HCT116 (cell line): ENCODE measurements at regions not wholly inside any gene's neighbourhood (a gene's known extent, or its start where the extent isn't known, plus 50 kb on each side); places are given as distances from the start of the nearest gene placed in this dataset.

Experiments
- ATAC-seq: fragments of 200-7000 bp; cut with Tn5 transposase; 2 replicates; pipeline ENCODE4 v1.9.1; 2020; ENCODE audit warnings: mild to moderate bottlenecking, moderate library complexity
- BruUV-seq: library from RNA; stranded (reverse); fragments of 400-500 nt; replicated peaks from 2 replicates; lab custom pipeline; 2021; lab: Mats Ljungman, UMichigan
- CTCF ChIA-PET: fragments of 300-600 bp; sonication (Branson Sonifier 250); formaldehyde crosslinking; loops from one replicate; lab custom pipeline; 2021; ENCODE audit warnings: antibody characterized with exemption; lab: Charles Lee
- POLR2A ChIA-PET: fragments of 300-600, 350-600 bp; sonication (Branson Sonifier 250); formaldehyde crosslinking; loops from one replicate; lab custom pipeline; 2021; ENCODE audit warnings: antibody characterized with exemption; lab: Charles Lee
- RAD21 ChIA-PET, 2 experiments: fragments of 300-600 bp; sonication (Branson Sonifier 250); formaldehyde crosslinking; loops; one replicate each; lab custom pipeline; 2023; ENCODE audit warnings: low total read pairs in 2 of 2; ENCODE audit not compliant: uncharacterized antibody in 2 of 2, unreplicated experiment in 2 of 2, low non-redundant PET in 1 of 2; lab: Charles Lee
- DNase-seq: peaks from one replicate; pipeline ENCODE4 v3.0.0-alpha.2; 2010; ENCODE audit warnings: low read depth, low spot score
- H2AFZ ChIP-seq: fragments of 200-600 bp; shearing (Covaris generic), sonication (generic); 2 replicates; pipeline ENCODE4 v1.6.1; 2017; ENCODE audit warnings: low read depth, mixed run types, mixed read lengths, antibody characterized with exemption, low read length; ENCODE audit not compliant: poor library complexity, severe bottlenecking
- H3K27ac ChIP-seq: 2 replicates; pipeline ENCODE4 v1.5.1; 2012; ENCODE audit warnings: low read depth, low read length
- H3K27me3 ChIP-seq: fragments of 200-600 bp; sonication (generic); 2 replicates; pipeline ENCODE4 v1.6.1; 2016; ENCODE audit warnings: mixed run types, low read length, mixed read lengths; ENCODE audit not compliant: insufficient read depth
- H3K36me3 ChIP-seq, 2 experiments: fragments of 200-500 bp in 1 of 2; fragments of 200-600 bp in 1 of 2; sonication (Bioruptor generic) in 1 of 2; sonication (generic) in 1 of 2; 2 replicates each; pipeline versions ENCODE4 v1.5.1 to v1.6.1; 2014 to 2016; ENCODE audit warnings: low read length in 2 of 2, inconsistent platforms in 1 of 2, mixed read lengths in 1 of 2, mixed run types in 1 of 2; ENCODE audit not compliant: insufficient read depth in 2 of 2, control insufficient read depth in 1 of 2
- H3K4me1 ChIP-seq, 2 experiments: fragments of 200-600 bp in 1 of 2; sonication (generic) in 1 of 2; 2 replicates each; pipeline versions ENCODE4 v1.5.1 to v1.6.1; 2012 to 2017; ENCODE audit warnings: low read length in 2 of 2, inconsistent platforms in 1 of 2, mild to moderate bottlenecking in 1 of 2, mixed read lengths in 1 of 2, mixed run types in 1 of 2, moderate library complexity in 1 of 2; ENCODE audit not compliant: insufficient read depth in 2 of 2, control insufficient read depth in 1 of 2
- H3K4me2 ChIP-seq: fragments of 200-600 bp; sonication (generic); 2 replicates; pipeline ENCODE4 v1.6.1; 2017; ENCODE audit warnings: mixed run types, low read length, mixed read lengths
- H3K4me3 ChIP-seq, 2 experiments: fragments of 200-600 bp in 1 of 2; sonication (generic) in 1 of 2; replicated peaks in 1 of 2; 2 replicates each; pipeline ENCODE4 v1.5.1; 2011 to 2016; ENCODE audit warnings: low read length in 2 of 2, control low read depth in 1 of 2, low read depth in 1 of 2, mild to moderate bottlenecking in 1 of 2, mixed read lengths in 1 of 2, mixed run types in 1 of 2
- H3K79me2 ChIP-seq: fragments of 200-600 bp; sonication (generic); 2 replicates; pipeline ENCODE4 v1.6.1; 2017; ENCODE audit warnings: mild to moderate bottlenecking, mixed run types, low read length, moderate library complexity, mixed read lengths; ENCODE audit not compliant: insufficient read depth
- H3K9ac ChIP-seq: fragments of 200-600 bp; sonication (generic); 2 replicates; pipeline ENCODE4 v1.6.1; 2016; ENCODE audit warnings: low read length, mixed read lengths
- H3K9me2 ChIP-seq: fragments of 200-600 bp; sonication (generic), shearing (Covaris generic); 2 replicates; pipeline ENCODE4 v1.6.1; 2017; ENCODE audit warnings: mixed run types, mild to moderate bottlenecking, moderate library complexity; ENCODE audit not compliant: insufficient read depth
- H3K9me3 ChIP-seq, 2 experiments: fragments of 200-500 bp in 1 of 2; fragments of 200-600 bp in 1 of 2; sonication (Bioruptor generic) in 1 of 2; sonication (generic) in 1 of 2; 2 replicates each; pipeline ENCODE4 v1.6.1; 2014 to 2017; ENCODE audit warnings: low read length in 2 of 2, mixed read lengths in 2 of 2, inconsistent platforms in 1 of 2, low read depth in 1 of 2, mild to moderate bottlenecking in 1 of 2, mixed run types in 1 of 2, moderate library complexity in 1 of 2; ENCODE audit not compliant: control insufficient read depth in 1 of 2, insufficient read depth in 1 of 2
- H4K20me1 ChIP-seq: fragments of 200-600 bp; sonication (generic), shearing (Covaris generic); 2 replicates; pipeline ENCODE4 v1.6.1; 2017; ENCODE audit warnings: mixed run types, mild to moderate bottlenecking, moderate library complexity; ENCODE audit not compliant: insufficient read depth
- CBX3 ChIP-seq: IDR thresholded peaks from 2 replicates; pipeline ENCODE4 v1.6.1; 2012; ENCODE audit warnings: low read depth
- CEBPB ChIP-seq: IDR thresholded peaks from 2 replicates; pipeline ENCODE4 v1.6.1; 2012; ENCODE audit warnings: low read depth
- EGR1 ChIP-seq: IDR thresholded peaks from 2 replicates; pipeline ENCODE4 v1.6.1; 2012; ENCODE audit warnings: low read depth
- POLR2A ChIP-seq: IDR thresholded peaks from 2 replicates; pipeline ENCODE4 v1.7.0; 2011; ENCODE audit warnings: borderline replicate concordance; ENCODE audit not compliant: insufficient read depth, insufficient read length; ENCODE audit errors: extremely low read depth
- RAD21 ChIP-seq: IDR thresholded peaks from 2 replicates; pipeline ENCODE4 v1.6.1; 2012; ENCODE audit warnings: low read depth, mild to moderate bottlenecking
- REST ChIP-seq: IDR thresholded peaks from 2 replicates; pipeline ENCODE4 v1.6.1; 2012; ENCODE audit warnings: low read depth
- SP1 ChIP-seq: IDR thresholded peaks from 2 replicates; pipeline ENCODE4 v1.6.1; 2012; ENCODE audit warnings: low read depth
- SRF ChIP-seq: IDR thresholded peaks from 2 replicates; pipeline ENCODE4 v1.6.1; 2012; ENCODE audit warnings: low read depth
- YY1 ChIP-seq: IDR thresholded peaks from 2 replicates; pipeline ENCODE4 v1.6.1; 2011; ENCODE audit warnings: low read length, low read depth, moderate library complexity, mild to moderate bottlenecking; ENCODE audit not compliant: insufficient replicate concordance; ENCODE audit errors: extremely low read depth
- ZFX ChIP-seq: fragments of 450-650 bp; IDR thresholded peaks from 2 replicates; pipeline ENCODE4 v1.6.1; 2017
- ZNF274 ChIP-seq: fragments of 200-500 bp; sonication (Bioruptor generic); IDR thresholded peaks from 2 replicates; pipeline ENCODE4 v1.6.1; 2014; ENCODE audit warnings: mild to moderate bottlenecking, low read depth, low read length, inconsistent platforms
- intact Hi-C: fragments of 100-400 bp; cut with micrococcal nuclease; formaldehyde crosslinking; loops from 2 replicates; pipeline ENCODE4 v1.10.0; 2022
- TF ChIP-seq, protein P1 (sequence below): IDR thresholded peaks from 2 replicates; pipeline ENCODE4 v1.6.1; 2011; ENCODE audit warnings: mild to moderate bottlenecking, low read length, moderate library complexity; ENCODE audit not compliant: insufficient replicate concordance; ENCODE audit errors: extremely low read depth

GRCh38 chr10:37713642-37714041 is 143.8 kb downstream of the ZNF248 start:
- DNase-seq (no peak), ATAC-seq (no peak)
- no peak overlapping the region for H3K4me2 ChIP-seq
- no peaks in the 10 kb centered on the region for H3K9me2 ChIP-seq
- H2AFZ ChIP-seq: no peak overlapping the region
- H3K27me3 ChIP-seq: no peaks in the 10 kb centered on the region
- H3K9ac ChIP-seq: no peak overlapping the region
- intact Hi-C loops: no loop called here
- no peaks in the 10 kb centered on the region for H3K36me3 ChIP-seq
- ChIA-PET POLR2A (no interaction called here), CTCF (no interaction called here), RAD21 (no interaction called here)
- H3K27ac ChIP-seq: no peak overlapping the region
- no peaks in the 10 kb centered on the region for H3K9me3 ChIP-seq
- TF ChIP-seq CBX3: no peak
- TF ChIP-seq EGR1: no peak
- TF ChIP-seq REST: no peak
- no peak for TF ChIP-seq RAD21
- TF ChIP-seq, protein P1, sequence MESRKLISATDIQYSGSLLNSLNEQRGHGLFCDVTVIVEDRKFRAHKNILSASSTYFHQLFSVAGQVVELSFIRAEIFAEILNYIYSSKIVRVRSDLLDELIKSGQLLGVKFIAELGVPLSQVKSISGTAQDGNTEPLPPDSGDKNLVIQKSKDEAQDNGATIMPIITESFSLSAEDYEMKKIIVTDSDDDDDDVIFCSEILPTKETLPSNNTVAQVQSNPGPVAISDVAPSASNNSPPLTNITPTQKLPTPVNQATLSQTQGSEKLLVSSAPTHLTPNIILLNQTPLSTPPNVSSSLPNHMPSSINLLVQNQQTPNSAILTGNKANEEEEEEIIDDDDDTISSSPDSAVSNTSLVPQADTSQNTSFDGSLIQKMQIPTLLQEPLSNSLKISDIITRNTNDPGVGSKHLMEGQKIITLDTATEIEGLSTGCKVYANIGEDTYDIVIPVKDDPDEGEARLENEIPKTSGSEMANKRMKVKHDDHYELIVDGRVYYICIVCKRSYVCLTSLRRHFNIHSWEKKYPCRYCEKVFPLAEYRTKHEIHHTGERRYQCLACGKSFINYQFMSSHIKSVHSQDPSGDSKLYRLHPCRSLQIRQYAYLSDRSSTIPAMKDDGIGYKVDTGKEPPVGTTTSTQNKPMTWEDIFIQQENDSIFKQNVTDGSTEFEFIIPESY: no peak
- TF ChIP-seq YY1: no peak
- TF ChIP-seq POLR2A: no peak
- TF ChIP-seq ZNF274: no peak
- no peak for TF ChIP-seq SP1
- no peak for TF ChIP-seq SRF
- no peak for TF ChIP-seq CEBPB
- TF ChIP-seq ZFX: no peak
- no peaks in the 10 kb centered on the region for H3K79me2 ChIP-seq
- no TSS peak for BruUV-seq
- H4K20me1 ChIP-seq: no peaks in the 10 kb centered on the region
- H3K4me3 ChIP-seq: no peak overlapping the region
- no peaks in the 10 kb centered on the region for H3K4me1 ChIP-seq
